Trophoblast cell (in vitro differentiated cells and primary cell): ENCODE measurements at regions not wholly inside any gene's neighbourhood (a gene's known extent, or its start where the extent isn't known, plus 50 kb on each side); places are given as distances from the start of the nearest gene placed in this dataset.
"Not testable (repeated sequence)": the region's sequence is repeated elsewhere in the genome, so short reads cannot be mapped to it uniquely, and the experiment has no call there.

Experiments
- DNase-seq, 2 donors: peaks; one replicate each; pipeline ENCODE4 v3.0.0-alpha.2; 2016
- H2AFZ ChIP-seq: 2 replicates; pipeline ENCODE4 v1.6.1; 2013; ENCODE audit warnings: low read length, moderate library complexity, mild to moderate bottlenecking; ENCODE audit not compliant: insufficient read depth, poor library complexity
- H2AK5ac ChIP-seq: 2 replicates; pipeline ENCODE4 v1.6.1; 2013; ENCODE audit warnings: mild to moderate bottlenecking, low read length
- H2BK120ac ChIP-seq: 2 replicates; pipeline ENCODE4 v1.6.1; 2013; ENCODE audit warnings: low read length, mild to moderate bottlenecking, moderate library complexity; ENCODE audit not compliant: insufficient read depth, poor library complexity
- H2BK12ac ChIP-seq: 2 replicates; pipeline ENCODE4 v1.6.1; 2013; ENCODE audit warnings: mild to moderate bottlenecking, low read length, moderate library complexity
- H2BK5ac ChIP-seq: 2 replicates; pipeline ENCODE4 v1.6.1; 2013; ENCODE audit warnings: low read length, low read depth, moderate library complexity, mild to moderate bottlenecking; ENCODE audit not compliant: poor library complexity
- H3K14ac ChIP-seq: 2 replicates; pipeline ENCODE4 v1.6.1; 2013; ENCODE audit warnings: mild to moderate bottlenecking, low read length
- H3K18ac ChIP-seq: 2 replicates; pipeline ENCODE4 v1.6.1; 2013; ENCODE audit warnings: mild to moderate bottlenecking, low read length
- H3K23ac ChIP-seq: 2 replicates; pipeline ENCODE4 v1.6.1; 2013; ENCODE audit warnings: low read length
- H3K27ac ChIP-seq: 2 replicates; pipeline ENCODE4 v1.5.1; 2013; ENCODE audit warnings: low read depth, mild to moderate bottlenecking, inconsistent platforms, low read length, moderate library complexity
- H3K27me3 ChIP-seq: 2 replicates; pipeline ENCODE4 v1.6.1; 2013; ENCODE audit warnings: inconsistent platforms, mild to moderate bottlenecking, low read length, moderate library complexity; ENCODE audit not compliant: insufficient read depth
- H3K36me3 ChIP-seq, 2 experiments: 1 replicate in 1 of 2; 2 replicates in 1 of 2; pipeline ENCODE4 v1.6.1; 2013; ENCODE audit warnings: low read length in 2 of 2, mild to moderate bottlenecking in 2 of 2, moderate library complexity in 1 of 2; ENCODE audit not compliant: insufficient read depth in 2 of 2, control insufficient read depth in 1 of 2
- H3K4ac ChIP-seq: 2 replicates; pipeline ENCODE4 v1.6.1; 2013; ENCODE audit warnings: low read depth, mild to moderate bottlenecking, low read length, moderate library complexity
- H3K4me1 ChIP-seq, 2 experiments: 1 replicate in 1 of 2; 2 replicates in 1 of 2; pipeline ENCODE4 v1.6.1; 2013; ENCODE audit warnings: low read length in 2 of 2, mild to moderate bottlenecking in 2 of 2, moderate library complexity in 1 of 2; ENCODE audit not compliant: insufficient read depth in 2 of 2, control insufficient read depth in 1 of 2
- H3K4me2 ChIP-seq: 2 replicates; pipeline ENCODE4 v1.6.1; 2013; ENCODE audit warnings: inconsistent platforms, mild to moderate bottlenecking, low read length, moderate library complexity
- H3K4me3 ChIP-seq: 2 replicates; pipeline ENCODE4 v1.5.1; 2013; ENCODE audit warnings: mild to moderate bottlenecking, low read depth, low read length, inconsistent platforms
- H3K79me1 ChIP-seq: one replicate; pipeline ENCODE4 v1.6.1; 2013; ENCODE audit warnings: low read length
- H3K79me2 ChIP-seq: 2 replicates; pipeline ENCODE4 v1.6.1; 2013; ENCODE audit warnings: low read length, mild to moderate bottlenecking; ENCODE audit not compliant: control insufficient read depth, insufficient read depth, poor library complexity
- H3K9ac ChIP-seq: 2 replicates; pipeline ENCODE4 v1.6.1; 2013; ENCODE audit warnings: mild to moderate bottlenecking, low read length
- H3K9me3 ChIP-seq: 2 replicates; pipeline ENCODE4 v1.6.1; 2013; ENCODE audit warnings: low read depth, mild to moderate bottlenecking, control low read depth, inconsistent platforms, low read length; ENCODE audit not compliant: insufficient read depth
- H4K12ac ChIP-seq: 2 replicates; pipeline ENCODE4 v1.6.1; 2013; ENCODE audit warnings: low read depth, mild to moderate bottlenecking, low read length, moderate library complexity
- H4K8ac ChIP-seq: 2 replicates; pipeline ENCODE4 v1.6.1; 2013; ENCODE audit warnings: low read depth, mild to moderate bottlenecking, low read length, moderate library complexity
- H4K91ac ChIP-seq: one replicate; pipeline ENCODE4 v1.6.1; 2013; ENCODE audit warnings: low read depth, mild to moderate bottlenecking, low read length, moderate library complexity
- WGBS: extraction: QIAGEN DNeasy Blood & Tissue Kit; methylation state at CpG from one replicate; pipeline ENCODE4 v1.1.7; 2013; ENCODE audit warnings: missing lambda C conversion rate; ENCODE audit not compliant: insufficient read length, insufficient coverage; ENCODE audit errors: extremely low coverage; 5-methylcytosine and 5-hydroxymethylcytosine counted together

- not testable (repeated sequence) for H2BK5ac ChIP-seq, H3K27ac ChIP-seq, H4K91ac ChIP-seq, H3K9ac ChIP-seq, H2AFZ ChIP-seq, H3K4me3 ChIP-seq, H3K79me1 ChIP-seq, H4K12ac ChIP-seq, H3K36me3 ChIP-seq, H3K23ac ChIP-seq, H2BK120ac ChIP-seq, H2AK5ac ChIP-seq, H3K79me2 ChIP-seq, H3K9me3 ChIP-seq, H2BK12ac ChIP-seq, H3K4ac ChIP-seq, H3K14ac ChIP-seq, H3K18ac ChIP-seq, H4K8ac ChIP-seq, H3K27me3 ChIP-seq, H3K4me2 ChIP-seq
- DNase-seq = peak; percentile 68 to 76
- no CpG with 5 or more reads among the region's 7 CpGs for WGBS
- peaks cover 2 to 10% of the 10 kb centered on the region in 2 experiments for H3K4me1 ChIP-seq
Observed at GRCh38 chr7:69106946-69107345, 491.3 kb upstream of the AUTS2 start.

- H2BK120ac ChIP-seq = no peak overlapping the region
- H3K9ac ChIP-seq = no peak overlapping the region
- H3K27ac ChIP-seq = no peak overlapping the region
- H3K14ac ChIP-seq = no peak overlapping the region
- no peak overlapping the region for H2AK5ac ChIP-seq
- peak overlapping the region; percentile 3 for H2AFZ ChIP-seq
- peaks cover 2% of the 10 kb centered on the region for H3K79me2 ChIP-seq
- no peaks in the 10 kb centered on the region for H3K36me3 ChIP-seq
- H3K23ac ChIP-seq = no peak overlapping the region
- no CpG with 5 or more reads among the region's 10 CpGs for WGBS
- no peaks in the 10 kb centered on the region for H3K27me3 ChIP-seq
- H3K4me1 ChIP-seq = peaks cover 2 to 10% of the 10 kb centered on the region in 2 experiments
- DNase-seq = no peak
- peaks cover 4% of the 10 kb centered on the region for H3K79me1 ChIP-seq
- no peak overlapping the region for H3K4me2 ChIP-seq
- no peak overlapping the region for H3K18ac ChIP-seq
- H2BK12ac ChIP-seq = no peak overlapping the region
- H2BK5ac ChIP-seq = no peak overlapping the region
- no peak overlapping the region for H3K4ac ChIP-seq
- H4K91ac ChIP-seq = no peak overlapping the region
- H3K4me3 ChIP-seq = no peak overlapping the region
- no peak overlapping the region for H4K8ac ChIP-seq
- H4K12ac ChIP-seq = no peak overlapping the region
- no peaks in the 10 kb centered on the region for H3K9me3 ChIP-seq
Observed at GRCh38 chr7:69108097-69108496, 490.2 kb upstream of the AUTS2 start.

- WGBS = no CpG with 5 or more reads among the region's 3 CpGs
- no peaks in the 10 kb centered on the region for H3K36me3 ChIP-seq
- H3K27me3 ChIP-seq = no peaks in the 10 kb centered on the region
- H2BK120ac ChIP-seq = no peak overlapping the region
- no peak overlapping the region for H2BK5ac ChIP-seq
- no peak overlapping the region for H3K4me2 ChIP-seq
- H3K27ac ChIP-seq = no peak overlapping the region
- no peak overlapping the region for H2AFZ ChIP-seq
- H3K79me2 ChIP-seq = peaks cover 2% of the 10 kb centered on the region
- no peak overlapping the region for H2BK12ac ChIP-seq
- no peak overlapping the region for H3K9ac ChIP-seq
- H2AK5ac ChIP-seq = no peak overlapping the region
- peaks cover 2 to 10% of the 10 kb centered on the region in 2 experiments for H3K4me1 ChIP-seq
- no peak overlapping the region for H3K4me3 ChIP-seq
- H4K8ac ChIP-seq = no peak overlapping the region
- H3K9me3 ChIP-seq = no peaks in the 10 kb centered on the region
- DNase-seq = no peak
- no peak overlapping the region for H3K18ac ChIP-seq
- no peak overlapping the region for H4K12ac ChIP-seq
- H3K4ac ChIP-seq = no peak overlapping the region
- no peak overlapping the region for H4K91ac ChIP-seq
- peaks cover 4% of the 10 kb centered on the region for H3K79me1 ChIP-seq
- no peak overlapping the region for H3K14ac ChIP-seq
- no peak overlapping the region for H3K23ac ChIP-seq
Observed at GRCh38 chr7:69109246-69109645, 489.0 kb upstream of the AUTS2 start.

- no peak overlapping the region for H3K4me3 ChIP-seq
- H3K36me3 ChIP-seq = no peaks in the 10 kb centered on the region
- H3K4me1 ChIP-seq = peaks cover 2 to 8% of the 10 kb centered on the region in 2 experiments
- H3K18ac ChIP-seq = no peak overlapping the region
- WGBS = no CpG with 5 or more reads among the region's 7 CpGs
- no peak overlapping the region for H4K12ac ChIP-seq
- no peak overlapping the region for H2AFZ ChIP-seq
- H3K14ac ChIP-seq = no peak overlapping the region
- peaks cover under 1% of the 10 kb centered on the region for H3K79me1 ChIP-seq
- no peaks in the 10 kb centered on the region for H3K9me3 ChIP-seq
- H2BK5ac ChIP-seq = no peak overlapping the region
- no peak overlapping the region for H2BK12ac ChIP-seq
- no peak overlapping the region for H3K27ac ChIP-seq
- no peak overlapping the region for H4K8ac ChIP-seq
- no peak overlapping the region for H3K4ac ChIP-seq
- H3K79me2 ChIP-seq = no peaks in the 10 kb centered on the region
- no peak overlapping the region for H3K4me2 ChIP-seq
- no peak overlapping the region for H2AK5ac ChIP-seq
- no peak overlapping the region for H4K91ac ChIP-seq
- no peak overlapping the region for H3K23ac ChIP-seq
- no peaks in the 10 kb centered on the region for H3K27me3 ChIP-seq
- no peak overlapping the region for H3K9ac ChIP-seq
- no peak for DNase-seq
- no peak overlapping the region for H2BK120ac ChIP-seq
Observed at GRCh38 chr7:69109879-69110278, 488.4 kb upstream of the AUTS2 start.
